HepG2 (cell line): ENCODE measurements at regions not wholly inside any gene's neighbourhood (a gene's known extent, or its start where the extent isn't known, plus 50 kb on each side); places are given as distances from the start of the nearest gene placed in this dataset.

Experiments used
- ATAC-seq: fragments of 200-7000 bp; cut with Tn5 transposase; 3 replicates; pipeline ENCODE4 v1.9.1; 2020; ENCODE audit warnings: mild to moderate bottlenecking, moderate library complexity
- BruUV-seq: library from RNA; stranded (reverse); fragments of 400-500 nt; replicated peaks from 2 replicates; lab custom pipeline; 2021; lab: Mats Ljungman, UMichigan
- CTCF ChIA-PET: fragments of 300-600 bp; formaldehyde crosslinking; extraction: SDS; loops from one replicate; lab custom pipeline; 2021; ENCODE audit warnings: low total read pairs, inconsistent platforms, low intra/inter-chr PET ratio; lab: Yijun Ruan, JAX
- POLR2A ChIA-PET: fragments of 350-600 bp; sonication (Branson Sonifier 250); formaldehyde crosslinking; loops from one replicate; lab custom pipeline; 2020; ENCODE audit warnings: antibody characterized with exemption, inconsistent platforms; lab: Yijun Ruan, JAX
- DNase-seq: peaks from one replicate; pipeline ENCODE4 v3.0.0-alpha.2; 2015; ENCODE audit warnings: low spot score
- FAIRE-seq: peaks from 3 replicates; lab custom pipeline; 2011; peaks lifted over from hg19 to GRCh38; lab: Jason Lieb, UNC
- H2AFZ ChIP-seq: one replicate; pipeline ENCODE4 v1.6.1; 2011; ENCODE audit warnings: low read length, inconsistent platforms
- H3K27ac ChIP-seq: fragments of 300-600 bp; 3 replicates; pipeline ENCODE4 v1.8.0; 2011; ENCODE audit warnings: mixed run types, mild to moderate bottlenecking, mixed read lengths, low read length, inconsistent platforms; ENCODE audit not compliant: insufficient read depth; ENCODE audit errors: extremely low read length
- H3K27me3 ChIP-seq, 2 experiments: fragments of 200-600 bp in 1 of 2; 2 replicates in 1 of 2; 3 replicates in 1 of 2; pipeline versions ENCODE4 v1.6.0 to v1.8.0; 2011; ENCODE audit warnings: low read length in 2 of 2, mild to moderate bottlenecking in 2 of 2, moderate library complexity in 2 of 2, inconsistent platforms in 1 of 2; ENCODE audit not compliant: insufficient read depth in 2 of 2, control insufficient read depth in 1 of 2
- H3K36me3 ChIP-seq, 2 experiments: fragments of 200-600 bp in 1 of 2; replicated peaks in 1 of 2; 2 replicates in 1 of 2; 3 replicates in 1 of 2; pipeline versions ENCODE4 v1.5.1 to v1.8.0; 2011; ENCODE audit warnings: low read length in 2 of 2, inconsistent platforms in 1 of 2; ENCODE audit not compliant: insufficient read depth in 2 of 2, control insufficient read depth in 1 of 2
- H3K4me1 ChIP-seq: 2 replicates; pipeline ENCODE4 v1.5.1; 2012; ENCODE audit warnings: low read length, inconsistent platforms; ENCODE audit not compliant: insufficient read depth
- H3K4me2 ChIP-seq: 2 replicates; pipeline ENCODE4 v1.6.0; 2011; ENCODE audit warnings: low read depth, low read length, inconsistent platforms
- H3K4me3 ChIP-seq, 3 experiments: fragments of 200-600 bp in 1 of 3; sonication (generic), shearing (Covaris generic) in 1 of 3; replicated peaks in 1 of 3; 2 replicates each; pipeline ENCODE4 v1.5.1; 2011 to 2016; ENCODE audit warnings: low read length in 3 of 3, inconsistent platforms in 2 of 3, low read depth in 2 of 3, mild to moderate bottlenecking in 2 of 3, control low read depth in 1 of 3, mixed read lengths in 1 of 3; ENCODE audit not compliant: insufficient read depth in 1 of 3
- H3K79me2 ChIP-seq: one replicate; pipeline ENCODE4 v1.6.1; 2011; ENCODE audit warnings: low read length, inconsistent platforms; ENCODE audit not compliant: insufficient read depth
- H3K9ac ChIP-seq: 2 replicates; pipeline ENCODE4 v1.6.0; 2011; ENCODE audit warnings: mild to moderate bottlenecking, low read depth, low read length, inconsistent platforms; ENCODE audit not compliant: insufficient read depth
- H3K9me3 ChIP-seq: 2 replicates; pipeline ENCODE4 v1.5.1; 2012; ENCODE audit warnings: mild to moderate bottlenecking, low read length
- H4K20me1 ChIP-seq: 2 replicates; pipeline ENCODE4 v1.6.0; 2011; ENCODE audit warnings: inconsistent platforms, mild to moderate bottlenecking, low read length, moderate library complexity; ENCODE audit not compliant: insufficient read depth
- CREB1 ChIP-seq, 2 experiments: fragments of 450-650 bp in 1 of 2; IDR thresholded peaks; 2 replicates each; pipeline ENCODE4 v1.6.1; 2016 to 2017; ENCODE audit warnings: control low read depth in 1 of 2, mild to moderate bottlenecking in 1 of 2, missing compliant biosample characterization in 1 of 2, missing genetic modification characterization in 1 of 2
- FOSL1 ChIP-seq: sonication (generic); formaldehyde crosslinking; IDR thresholded peaks from 2 replicates; pipeline ENCODE4 v1.9.0; 2021; ENCODE audit warnings: missing genetic modification reagents, borderline replicate concordance
- FOXC1 ChIP-seq: sonication (generic); formaldehyde crosslinking; IDR thresholded peaks from 2 replicates; pipeline ENCODE4 v1.8.0; 2022; ENCODE audit warnings: mild to moderate bottlenecking, missing genetic modification reagents, borderline replicate concordance
- JUNB ChIP-seq: sonication (generic); formaldehyde crosslinking; IDR thresholded peaks from 2 replicates; pipeline ENCODE4 v1.8.0; 2022; ENCODE audit warnings: missing genetic modification reagents, mild to moderate bottlenecking, borderline replicate concordance
- NONO ChIP-seq, 2 experiments: fragments of 450-650 bp in 1 of 2; sonication (generic) in 1 of 2; formaldehyde crosslinking in 1 of 2; IDR thresholded peaks in 1 of 2; conservative IDR thresholded peaks in 1 of 2; 2 replicates each; pipeline versions ENCODE4 v1.6.1 to v1.8.0; 2017 to 2022; ENCODE audit warnings: mild to moderate bottlenecking in 1 of 2, missing genetic modification reagents in 1 of 2, moderate library complexity in 1 of 2
- PRDM4 ChIP-seq: sonication (generic); formaldehyde crosslinking; IDR thresholded peaks from 2 replicates; pipeline ENCODE4 v1.9.0; 2021; ENCODE audit warnings: missing genetic modification reagents, borderline replicate concordance
- SMARCC2 ChIP-seq: fragments of 450-650 bp; IDR thresholded peaks from 2 replicates; pipeline ENCODE4 v1.6.1; 2017; ENCODE audit warnings: antibody characterized with exemption, mild to moderate bottlenecking
- ZBTB42 ChIP-seq: sonication (generic); formaldehyde crosslinking; IDR thresholded peaks from 2 replicates; pipeline ENCODE4 v1.5.0; 2020; ENCODE audit warnings: mild to moderate bottlenecking, missing genetic modification reagents
- ZKSCAN5 ChIP-seq: sonication (generic); formaldehyde crosslinking; IDR thresholded peaks from 2 replicates; pipeline ENCODE4 v1.5.1; 2020; ENCODE audit warnings: mild to moderate bottlenecking, missing genetic modification reagents
- ZKSCAN8 ChIP-seq: IDR thresholded peaks from 2 replicates; pipeline ENCODE4 v1.6.1; 2016; ENCODE audit warnings: borderline replicate concordance, missing genetic modification reagents, missing compliant biosample characterization
- ZNF225 ChIP-seq: sonication (generic); formaldehyde crosslinking; IDR thresholded peaks from 2 replicates; pipeline ENCODE4 v1.4.0; 2020; ENCODE audit warnings: mild to moderate bottlenecking, missing genetic modification reagents
- ZNF274 ChIP-seq: sonication (generic); formaldehyde crosslinking; IDR thresholded peaks from 2 replicates; pipeline ENCODE4 v1.5.1; 2020; ENCODE audit warnings: mild to moderate bottlenecking, missing genetic modification reagents
- ZNF329 ChIP-seq: sonication (generic); formaldehyde crosslinking; IDR thresholded peaks from 2 replicates; pipeline ENCODE4 v1.9.0; 2021; ENCODE audit warnings: low read depth, mild to moderate bottlenecking, missing genetic modification reagents
- ZNF441 ChIP-seq: sonication (generic); formaldehyde crosslinking; IDR thresholded peaks from 2 replicates; pipeline ENCODE4 v1.7.0; 2021; ENCODE audit warnings: missing genetic modification reagents, borderline replicate concordance
- ZNF512B ChIP-seq: sonication (generic); formaldehyde crosslinking; IDR thresholded peaks from 2 replicates; pipeline ENCODE4 v1.5.1; 2020; ENCODE audit warnings: missing genetic modification reagents, mild to moderate bottlenecking, borderline replicate concordance
- ZNF562 ChIP-seq: sonication (generic); formaldehyde crosslinking; IDR thresholded peaks from 2 replicates; pipeline ENCODE4 v1.8.0; 2022; ENCODE audit warnings: missing genetic modification reagents, borderline replicate concordance
- ZNF563 ChIP-seq: sonication (generic); formaldehyde crosslinking; IDR thresholded peaks from 2 replicates; pipeline ENCODE4 v1.8.0; 2022; ENCODE audit warnings: mild to moderate bottlenecking, moderate library complexity, missing genetic modification reagents
- ZNF652 ChIP-seq: IDR thresholded peaks from 2 replicates; pipeline ENCODE4 v1.6.1; 2016; ENCODE audit warnings: low read depth, borderline replicate concordance
- ZNF749 ChIP-seq: sonication (generic); formaldehyde crosslinking; IDR thresholded peaks from 2 replicates; pipeline ENCODE4 v1.8.0; 2022; ENCODE audit warnings: mild to moderate bottlenecking, missing genetic modification reagents, moderate library complexity, borderline replicate concordance
- WGBS: methylation state at CpG from one replicate; pipeline ENCODE4 v1.1.6; 2017; ENCODE audit warnings: low lambda C conversion rate; 5-methylcytosine and 5-hydroxymethylcytosine counted together
- in situ Hi-C: cut with HindIII; loops from 2 replicates; pipeline ENCODE4 v1.10.0; 2017; ENCODE audit warnings: low pct_unique_long_range_greater_than_20kb; ENCODE audit not compliant: extremely low pct_ligation_motif_present
- intact Hi-C: fragments of 100-400 bp; cut with micrococcal nuclease; formaldehyde crosslinking; loops from one replicate; pipeline ENCODE4 v1.10.0; 2022; ENCODE audit not compliant: unreplicated experiment

- WGBS: 49% methylated on average over 3 of the region's 4 CpGs
- H3K4me2 ChIP-seq: no peak overlapping the region
- H3K79me2 ChIP-seq: no peaks in the 10 kb centered on the region
- intact Hi-C loops (no loop called here), in situ Hi-C loops (no loop called here)
- H3K4me1 ChIP-seq: 0 out of 2 replicates have a peak, but pooled peaks cover 6% of the 10 kb centered on the region
- ChIA-PET POLR2A (no interaction called here), CTCF (no interaction called here)
- BruUV-seq: no TSS peak
- DNase-seq (no peak), ATAC-seq (no peak), FAIRE-seq (no peak)
- H3K27me3 ChIP-seq: peaks cover 0 to 3% of the 10 kb centered on the region in 2 experiments; a peak in 2 of 5 replicates
- H4K20me1 ChIP-seq: no peaks in the 10 kb centered on the region
- H2AFZ ChIP-seq: no peak overlapping the region
- no peak overlapping the region for H3K27ac ChIP-seq
- TF ChIP-seq ZNF441 (no peak), ZNF225 (CRISPR knock-in tag) (no peak), ZKSCAN5 (no peak), ZNF274 (CRISPR knock-in tag) (no peak), ZKSCAN8 (no peak), JUNB (CRISPR knock-in tag) (no peak), PRDM4 (CRISPR knock-in tag) (no peak), ZNF512B (no peak), FOSL1 (CRISPR knock-in tag) (no peak), NONO (IDR thresholded peaks at IDR 0.05) (no peak), NONO (CRISPR knock-in tag; conservative IDR thresholded peaks at IDR 0.05) (no peak), ZNF329 (no peak), CREB1 (IDR thresholded peaks at IDR 0.05) (no peak), CREB1 (CRISPR knock-in tag; IDR thresholded peaks at IDR 0.05) (no peak), ZNF749 (CRISPR knock-in tag) (no peak), FOXC1 (CRISPR knock-in tag) (no peak), ZNF652 (CRISPR knock-in tag) (no peak), SMARCC2 (no peak), ZNF563 (no peak), ZBTB42 (CRISPR knock-in tag) (no peak), ZNF562 (CRISPR knock-in tag) (no peak)
- H3K4me3 ChIP-seq: no peak overlapping the region
- H3K36me3 ChIP-seq: no peaks in the 10 kb centered on the region
- H3K9ac ChIP-seq: no peak overlapping the region
- no peaks in the 10 kb centered on the region for H3K9me3 ChIP-seq
These were observed 506.5 kb downstream of the ARHGEF28 start for GRCh38 chr5:74132485-74132884.
